ENCODE measurements at regions not wholly inside any gene's neighbourhood (a gene's known extent, or its start where the extent isn't known, plus 50 kb on each side); places are given as distances from the start of the nearest gene placed in this dataset.

DNA sequence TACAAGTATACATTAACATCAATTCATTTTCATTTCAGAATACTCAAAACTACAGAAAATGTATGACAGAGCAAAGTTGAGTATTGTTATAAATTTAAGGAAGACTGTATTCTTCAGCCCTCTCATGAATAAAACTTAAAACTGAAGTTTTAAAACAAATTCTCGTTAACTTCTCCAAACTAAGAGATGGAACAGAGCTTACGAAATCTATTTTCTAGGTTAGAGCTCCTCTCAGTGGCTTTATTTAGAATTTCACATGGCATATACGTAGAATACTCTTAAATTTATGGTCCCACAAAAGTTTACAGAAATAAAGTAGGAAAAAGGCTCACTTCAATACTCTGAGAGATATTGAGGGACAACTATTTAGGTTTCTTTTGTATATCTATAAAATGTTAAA, 612.1 kb downstream of the KCNJ3 start:
- Mint-ChIP-seq H3K9me3 (no peaks in the 10 kb centered on the region), H3K27ac (no peak overlapping the region), H3K27me3 (ENCODE audit: low read depth) (no peaks in the 10 kb centered on the region), H3K4me3 (no peak overlapping the region), H3K36me3 (no peaks in the 10 kb centered on the region), H3K4me1 (no peaks in the 10 kb centered on the region)
- DNase-seq (ENCODE audit: low spot score) (no peak), ATAC-seq (peak; percentile 66)
- TF ChIP-seq, protein P1, sequence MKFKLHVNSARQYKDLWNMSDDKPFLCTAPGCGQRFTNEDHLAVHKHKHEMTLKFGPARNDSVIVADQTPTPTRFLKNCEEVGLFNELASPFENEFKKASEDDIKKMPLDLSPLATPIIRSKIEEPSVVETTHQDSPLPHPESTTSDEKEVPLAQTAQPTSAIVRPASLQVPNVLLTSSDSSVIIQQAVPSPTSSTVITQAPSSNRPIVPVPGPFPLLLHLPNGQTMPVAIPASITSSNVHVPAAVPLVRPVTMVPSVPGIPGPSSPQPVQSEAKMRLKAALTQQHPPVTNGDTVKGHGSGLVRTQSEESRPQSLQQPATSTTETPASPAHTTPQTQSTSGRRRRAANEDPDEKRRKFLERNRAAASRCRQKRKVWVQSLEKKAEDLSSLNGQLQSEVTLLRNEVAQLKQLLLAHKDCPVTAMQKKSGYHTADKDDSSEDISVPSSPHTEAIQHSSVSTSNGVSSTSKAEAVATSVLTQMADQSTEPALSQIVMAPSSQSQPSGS (CRISPR knock-in tag; IDR thresholded peaks at IDR 0.05; ENCODE audit: borderline replicate concordance, low read depth), result no peak
- TF ChIP-seq, protein P2, sequence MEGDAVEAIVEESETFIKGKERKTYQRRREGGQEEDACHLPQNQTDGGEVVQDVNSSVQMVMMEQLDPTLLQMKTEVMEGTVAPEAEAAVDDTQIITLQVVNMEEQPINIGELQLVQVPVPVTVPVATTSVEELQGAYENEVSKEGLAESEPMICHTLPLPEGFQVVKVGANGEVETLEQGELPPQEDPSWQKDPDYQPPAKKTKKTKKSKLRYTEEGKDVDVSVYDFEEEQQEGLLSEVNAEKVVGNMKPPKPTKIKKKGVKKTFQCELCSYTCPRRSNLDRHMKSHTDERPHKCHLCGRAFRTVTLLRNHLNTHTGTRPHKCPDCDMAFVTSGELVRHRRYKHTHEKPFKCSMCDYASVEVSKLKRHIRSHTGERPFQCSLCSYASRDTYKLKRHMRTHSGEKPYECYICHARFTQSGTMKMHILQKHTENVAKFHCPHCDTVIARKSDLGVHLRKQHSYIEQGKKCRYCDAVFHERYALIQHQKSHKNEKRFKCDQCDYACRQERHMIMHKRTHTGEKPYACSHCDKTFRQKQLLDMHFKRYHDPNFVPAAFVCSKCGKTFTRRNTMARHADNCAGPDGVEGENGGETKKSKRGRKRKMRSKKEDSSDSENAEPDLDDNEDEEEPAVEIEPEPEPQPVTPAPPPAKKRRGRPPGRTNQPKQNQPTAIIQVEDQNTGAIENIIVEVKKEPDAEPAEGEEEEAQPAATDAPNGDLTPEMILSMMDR (IDR thresholded peaks at IDR 0.05), result peak; percentile 36; the same call in 1 of the 2 replicates
- ChIA-PET CTCF (interaction anchor here (0.6 to 1.3 kb wide), 6 partner anchors 8 to 1523 kb away, joined by 3 to 5 read pairs (median 4); no protein-coding TSS in a partner anchor), POLR2A (no interaction called here)

DNA sequence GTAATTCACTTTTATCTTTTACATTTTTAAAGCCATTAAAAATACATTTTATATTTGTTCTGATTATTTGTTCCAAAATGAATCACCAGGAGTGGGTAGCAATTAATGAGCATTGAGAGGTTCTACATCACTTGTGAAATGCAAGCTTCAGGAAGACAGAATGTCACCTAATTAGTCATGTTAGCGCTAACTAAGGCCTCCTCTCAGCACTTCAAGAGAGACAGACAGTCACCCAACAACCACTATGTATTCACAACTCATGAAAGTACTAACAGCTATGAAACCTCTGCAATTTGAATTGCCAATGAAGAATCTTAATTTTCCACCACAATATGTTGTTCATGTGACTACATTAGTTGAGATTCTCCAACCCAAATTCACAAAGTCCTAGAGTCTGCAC, 611.0 kb downstream of the KCNJ3 start:
- Mint-ChIP-seq H3K9me3 (no peaks in the 10 kb centered on the region), H3K4me1 (no peaks in the 10 kb centered on the region), H3K27me3 (ENCODE audit: low read depth) (no peaks in the 10 kb centered on the region), H3K4me3 (no peak overlapping the region), H3K36me3 (no peaks in the 10 kb centered on the region), H3K27ac (no peak overlapping the region)
- ChIA-PET CTCF (no interaction called here), POLR2A (no interaction called here)
- ATAC-seq (no peak), DNase-seq (ENCODE audit: low spot score) (no peak)
- no peak for TF ChIP-seq JUN (CRISPR knock-in tag; IDR thresholded peaks at IDR 0.05)
- TF ChIP-seq OVOL2 (CRISPR knock-in tag; IDR thresholded peaks at IDR 0.05; ENCODE audit: borderline replicate concordance), result no peak
- TF ChIP-seq NR2C2 (CRISPR knock-in tag; IDR thresholded peaks at IDR 0.05), result no peak
- no peak for TF ChIP-seq ZNF263 (CRISPR knock-in tag; IDR thresholded peaks at IDR 0.05; ENCODE audit: low read depth)
- TF ChIP-seq, protein P3, sequence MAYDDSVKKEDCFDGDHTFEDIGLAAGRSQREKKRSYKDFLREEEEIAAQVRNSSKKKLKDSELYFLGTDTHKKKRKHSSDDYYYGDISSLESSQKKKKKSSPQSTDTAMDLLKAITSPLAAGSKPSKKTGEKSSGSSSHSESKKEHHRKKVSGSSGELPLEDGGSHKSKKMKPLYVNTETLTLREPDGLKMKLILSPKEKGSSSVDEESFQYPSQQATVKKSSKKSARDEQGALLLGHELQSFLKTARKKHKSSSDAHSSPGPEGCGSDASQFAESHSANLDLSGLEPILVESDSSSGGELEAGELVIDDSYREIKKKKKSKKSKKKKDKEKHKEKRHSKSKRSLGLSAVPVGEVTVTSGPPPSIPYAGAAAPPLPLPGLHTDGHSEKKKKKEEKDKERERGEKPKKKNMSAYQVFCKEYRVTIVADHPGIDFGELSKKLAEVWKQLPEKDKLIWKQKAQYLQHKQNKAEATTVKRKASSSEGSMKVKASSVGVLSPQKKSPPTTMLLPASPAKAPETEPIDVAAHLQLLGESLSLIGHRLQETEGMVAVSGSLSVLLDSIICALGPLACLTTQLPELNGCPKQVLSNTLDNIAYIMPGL (CRISPR knock-in tag; IDR thresholded peaks at IDR 0.05), result no peak
- TF ChIP-seq CBFB (CRISPR knock-in tag; IDR thresholded peaks at IDR 0.05; ENCODE audit: low read depth), result no peak
- TF ChIP-seq, protein P1 (CRISPR knock-in tag; IDR thresholded peaks at IDR 0.05; ENCODE audit: borderline replicate concordance, low read depth), result no peak
- TF ChIP-seq NFE2L1 (CRISPR knock-in tag; IDR thresholded peaks at IDR 0.05), result no peak
- TF ChIP-seq, protein P4, sequence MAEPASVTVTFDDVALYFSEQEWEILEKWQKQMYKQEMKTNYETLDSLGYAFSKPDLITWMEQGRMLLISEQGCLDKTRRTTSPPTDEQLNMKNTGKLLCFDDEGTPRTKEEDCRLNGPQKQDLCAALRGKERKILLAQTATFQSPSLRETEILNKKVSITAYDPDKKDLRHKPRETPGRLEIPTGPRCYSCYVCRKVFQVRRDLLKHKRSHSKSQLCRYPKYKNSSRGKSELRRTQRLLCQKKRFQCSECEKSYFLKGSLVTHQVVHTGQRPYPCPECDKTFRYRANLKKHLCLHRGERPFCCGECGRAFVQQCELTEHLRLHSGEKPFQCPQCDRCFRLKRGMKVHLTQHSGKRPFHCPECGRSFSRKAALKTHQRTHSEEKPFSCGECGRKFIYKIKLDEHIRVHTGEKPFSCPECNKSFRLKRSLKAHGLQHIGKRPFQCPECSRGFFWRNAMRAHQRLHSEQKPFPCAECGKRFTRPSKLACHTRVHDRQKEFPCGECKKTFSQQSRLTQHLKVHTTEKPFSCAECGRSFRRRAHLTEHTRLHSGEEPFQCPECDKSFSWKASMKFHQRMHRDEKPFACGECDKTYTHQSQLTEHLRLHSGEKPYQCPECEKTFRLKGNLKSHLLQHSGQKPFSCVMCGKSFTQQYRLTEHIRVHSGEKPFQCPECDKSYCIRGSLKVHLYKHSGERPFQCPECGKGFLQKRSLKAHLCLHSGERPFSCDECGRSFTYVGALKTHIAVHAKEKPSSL (CRISPR knock-in tag; conservative IDR thresholded peaks at IDR 0.05), result no peak
- no peak for TF ChIP-seq ZBTB21 (CRISPR knock-in tag; IDR thresholded peaks at IDR 0.05; ENCODE audit: borderline replicate concordance)
- TF ChIP-seq, protein P5, sequence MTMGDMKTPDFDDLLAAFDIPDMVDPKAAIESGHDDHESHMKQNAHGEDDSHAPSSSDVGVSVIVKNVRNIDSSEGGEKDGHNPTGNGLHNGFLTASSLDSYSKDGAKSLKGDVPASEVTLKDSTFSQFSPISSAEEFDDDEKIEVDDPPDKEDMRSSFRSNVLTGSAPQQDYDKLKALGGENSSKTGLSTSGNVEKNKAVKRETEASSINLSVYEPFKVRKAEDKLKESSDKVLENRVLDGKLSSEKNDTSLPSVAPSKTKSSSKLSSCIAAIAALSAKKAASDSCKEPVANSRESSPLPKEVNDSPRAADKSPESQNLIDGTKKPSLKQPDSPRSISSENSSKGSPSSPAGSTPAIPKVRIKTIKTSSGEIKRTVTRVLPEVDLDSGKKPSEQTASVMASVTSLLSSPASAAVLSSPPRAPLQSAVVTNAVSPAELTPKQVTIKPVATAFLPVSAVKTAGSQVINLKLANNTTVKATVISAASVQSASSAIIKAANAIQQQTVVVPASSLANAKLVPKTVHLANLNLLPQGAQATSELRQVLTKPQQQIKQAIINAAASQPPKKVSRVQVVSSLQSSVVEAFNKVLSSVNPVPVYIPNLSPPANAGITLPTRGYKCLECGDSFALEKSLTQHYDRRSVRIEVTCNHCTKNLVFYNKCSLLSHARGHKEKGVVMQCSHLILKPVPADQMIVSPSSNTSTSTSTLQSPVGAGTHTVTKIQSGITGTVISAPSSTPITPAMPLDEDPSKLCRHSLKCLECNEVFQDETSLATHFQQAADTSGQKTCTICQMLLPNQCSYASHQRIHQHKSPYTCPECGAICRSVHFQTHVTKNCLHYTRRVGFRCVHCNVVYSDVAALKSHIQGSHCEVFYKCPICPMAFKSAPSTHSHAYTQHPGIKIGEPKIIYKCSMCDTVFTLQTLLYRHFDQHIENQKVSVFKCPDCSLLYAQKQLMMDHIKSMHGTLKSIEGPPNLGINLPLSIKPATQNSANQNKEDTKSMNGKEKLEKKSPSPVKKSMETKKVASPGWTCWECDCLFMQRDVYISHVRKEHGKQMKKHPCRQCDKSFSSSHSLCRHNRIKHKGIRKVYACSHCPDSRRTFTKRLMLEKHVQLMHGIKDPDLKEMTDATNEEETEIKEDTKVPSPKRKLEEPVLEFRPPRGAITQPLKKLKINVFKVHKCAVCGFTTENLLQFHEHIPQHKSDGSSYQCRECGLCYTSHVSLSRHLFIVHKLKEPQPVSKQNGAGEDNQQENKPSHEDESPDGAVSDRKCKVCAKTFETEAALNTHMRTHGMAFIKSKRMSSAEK (CRISPR knock-in tag; IDR thresholded peaks at IDR 0.05; ENCODE audit: borderline replicate concordance), result no peak
- TF ChIP-seq GABPB1 (CRISPR knock-in tag; IDR thresholded peaks at IDR 0.05), result no peak
- no peak for TF ChIP-seq ZNF219 (CRISPR knock-in tag; IDR thresholded peaks at IDR 0.05; ENCODE audit: borderline replicate concordance)
